Adrenal gland (tissue), 9 donors: ENCODE measurements at regions not wholly inside any gene's neighbourhood (a gene's known extent, or its start where the extent isn't known, plus 50 kb on each side); places are given as distances from the start of the nearest gene placed in this dataset.
"Not testable (repeated sequence)": the region's sequence is repeated elsewhere in the genome, so short reads cannot be mapped to it uniquely, and the experiment has no call there.

Source experiments
- DNase-seq, 7 donors: peaks; one replicate each; pipeline ENCODE4 v3.0.0-alpha.2; 2019 to 2020
- H3K27ac ChIP-seq, 5 donors: fragments of 200-600 bp; sonication (generic) in 4 of 5; 1 replicate in 3 of 5; 2 replicates in 2 of 5; pipeline versions ENCODE4 v1.5.1 to v1.8.0; 2016 to 2020; ENCODE audit warnings: mild to moderate bottlenecking in 1 of 5
- H3K27me3 ChIP-seq: fragments of 200-600 bp; 2 replicates; pipeline ENCODE4 v1.8.0; 2021
- H3K36me3 ChIP-seq, 2 donors: fragments of 200-600 bp; replicated peaks in 1 of 2; 1 replicate in 1 of 2; 2 replicates in 1 of 2; pipeline versions ENCODE4 v1.5.1 to v1.8.0; 2018 to 2022
- H3K4me1 ChIP-seq, 2 donors: fragments of 200-600 bp; replicated peaks in 1 of 2; 1 replicate in 1 of 2; 2 replicates in 1 of 2; pipeline versions ENCODE4 v1.5.1 to v1.8.0; 2018 to 2021
- H3K4me3 ChIP-seq, 4 donors: fragments of 200-600 bp; sonication (generic) in 3 of 4; one replicate each; pipeline ENCODE4 v1.5.1; 2016 to 2018
- H3K9me3 ChIP-seq, 3 donors: fragments of 200-600 bp; sonication (generic) in 1 of 3; replicated peaks in 1 of 3; 1 replicate in 2 of 3; 2 replicates in 1 of 3; pipeline versions ENCODE4 v1.5.1 to v1.8.0; 2016 to 2021
- POLR2A ChIP-seq, 2 donors: fragments of 450-650 bp; IDR thresholded peaks; one replicate each; pipeline ENCODE4 v1.6.1; 2017; ENCODE audit warnings: antibody characterized with exemption in 2 of 2, mild to moderate bottlenecking in 2 of 2, moderate library complexity in 1 of 2
- WGBS, 4 donors: extraction: QIAGEN DNeasy Blood & Tissue Kit in 2 of 4; methylation state at CpG; one replicate each; pipeline versions ENCODE4 v1.1.5 to v1.1.7; 2013 to 2017; 5-methylcytosine and 5-hydroxymethylcytosine counted together
- intact Hi-C, 2 donors: fragments of 100-400 bp; cut with DNase I; formaldehyde crosslinking; loops; one replicate each; pipeline versions ENCODE4 v1.14.1 to v1.15.0; 2022 to 2023
- TF ChIP-seq, protein P1 (sequence below), 6 experiments: fragments of 450-650 bp in 4 of 6; fragments of 200-600 bp in 2 of 6; sonication (generic) in 1 of 6; IDR thresholded peaks; 1 replicate in 5 of 6; 2 replicates in 1 of 6; pipeline versions ENCODE4 v1.5.1 to v1.8.0; 2016 to 2021; ENCODE audit warnings: antibody characterized with exemption in 6 of 6, mild to moderate bottlenecking in 2 of 6, moderate library complexity in 1 of 6
- donor health status: healthy with polysubstance abuse.
- donor health status: Bipolar disorder and iron deficiency.
- donor health status: DM: yes; HTN: yes; CAD: no.
- donor health status: DM: no; HTN: no; CAD: no.
- donor health status: DM: no; HTN: no; CAD: no.

GRCh38 chr21:8987896-8988295 lies 1533.5 kb upstream of the TPTE start:
- H3K36me3 ChIP-seq, H3K4me1 ChIP-seq, H3K9me3 ChIP-seq, DNase-seq, H3K27me3 ChIP-seq, H3K27ac ChIP-seq, H3K4me3 ChIP-seq, intact Hi-C loops: not testable (repeated sequence)
- WGBS, 4 donors: 18 to 64% methylated on average over 25 to 28 of the region's 58 CpGs; no CpG with 5 or more reads in 2 of the 4 donors
- TF ChIP-seq, protein P1, sequence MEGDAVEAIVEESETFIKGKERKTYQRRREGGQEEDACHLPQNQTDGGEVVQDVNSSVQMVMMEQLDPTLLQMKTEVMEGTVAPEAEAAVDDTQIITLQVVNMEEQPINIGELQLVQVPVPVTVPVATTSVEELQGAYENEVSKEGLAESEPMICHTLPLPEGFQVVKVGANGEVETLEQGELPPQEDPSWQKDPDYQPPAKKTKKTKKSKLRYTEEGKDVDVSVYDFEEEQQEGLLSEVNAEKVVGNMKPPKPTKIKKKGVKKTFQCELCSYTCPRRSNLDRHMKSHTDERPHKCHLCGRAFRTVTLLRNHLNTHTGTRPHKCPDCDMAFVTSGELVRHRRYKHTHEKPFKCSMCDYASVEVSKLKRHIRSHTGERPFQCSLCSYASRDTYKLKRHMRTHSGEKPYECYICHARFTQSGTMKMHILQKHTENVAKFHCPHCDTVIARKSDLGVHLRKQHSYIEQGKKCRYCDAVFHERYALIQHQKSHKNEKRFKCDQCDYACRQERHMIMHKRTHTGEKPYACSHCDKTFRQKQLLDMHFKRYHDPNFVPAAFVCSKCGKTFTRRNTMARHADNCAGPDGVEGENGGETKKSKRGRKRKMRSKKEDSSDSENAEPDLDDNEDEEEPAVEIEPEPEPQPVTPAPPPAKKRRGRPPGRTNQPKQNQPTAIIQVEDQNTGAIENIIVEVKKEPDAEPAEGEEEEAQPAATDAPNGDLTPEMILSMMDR (IDR thresholded peaks at IDR 0.05): peak in 1 of 6 experiments; percentile 15

- 53 to 71% (median 67%) methylated on average over 9 of the region's 9 CpGs for WGBS, 4 donors
- intact Hi-C loops: no loop called here
- H3K27me3 ChIP-seq: peaks cover 13% of the 10 kb centered on the region
- no peaks in the 10 kb centered on the region for H3K4me1 ChIP-seq
- TF ChIP-seq, protein P1 (IDR thresholded peaks at IDR 0.05): no peak
- no peak for TF ChIP-seq POLR2A (IDR thresholded peaks at IDR 0.05)
- DNase-seq: no peak
- no peak overlapping the region for H3K27ac ChIP-seq
- H3K4me3 ChIP-seq: no peak overlapping the region
- H3K36me3 ChIP-seq: no peaks in the 10 kb centered on the region
- no peaks in the 10 kb centered on the region for H3K9me3 ChIP-seq
These were observed 1532.7 kb upstream of the TPTE start for GRCh38 chr21:8988696-8989095.

- DNase-seq: no peak
- no peak for TF ChIP-seq POLR2A (IDR thresholded peaks at IDR 0.05)
- TF ChIP-seq, protein P1 (IDR thresholded peaks at IDR 0.05): no peak
- WGBS, 4 donors: 31 to 47% (median 38%) methylated on average over 6 of the region's 6 CpGs
- Histone ChIP-seq H3K27me3 (peaks cover 13% of the 10 kb centered on the region), H3K27ac (no peak overlapping the region), H3K4me1 (no peaks in the 10 kb centered on the region), H3K4me3 (no peak overlapping the region), H3K36me3 (no peaks in the 10 kb centered on the region), H3K9me3 (no peaks in the 10 kb centered on the region)
- intact Hi-C loops: no loop called here
These were observed 1532.1 kb upstream of the TPTE start for GRCh38 chr21:8989261-8989711.

DNA sequence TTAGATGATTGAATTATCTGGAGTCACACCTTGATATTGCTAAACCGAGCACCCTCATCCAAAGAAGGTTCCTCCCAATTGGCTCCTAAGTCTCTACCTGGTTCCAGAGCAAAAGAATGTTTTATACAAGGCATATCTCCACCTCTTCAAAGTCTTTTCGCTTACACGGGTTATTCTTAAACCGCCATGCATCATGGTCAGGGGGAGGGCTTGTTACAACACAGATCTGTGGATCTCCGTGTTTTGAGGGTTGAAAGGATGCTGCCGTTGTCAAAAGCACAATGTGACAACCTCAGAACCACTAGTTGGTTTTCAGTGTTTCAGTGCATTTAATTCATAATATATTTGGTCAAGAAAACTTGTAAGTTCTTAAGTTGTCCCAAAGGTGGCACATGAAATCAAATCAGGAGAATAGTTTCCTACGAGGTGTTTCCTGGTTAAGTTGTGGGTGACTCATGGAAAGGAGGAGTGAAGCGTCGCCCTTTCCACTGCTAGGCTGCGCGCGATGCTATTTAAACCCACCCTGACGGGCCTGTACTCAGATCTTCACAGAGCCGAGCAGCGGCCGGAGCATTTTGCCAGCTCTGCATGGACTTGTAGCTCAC lies 1531.6 kb upstream of the TPTE start:
- H3K27me3 ChIP-seq: peaks cover 13% of the 10 kb centered on the region
- no peaks in the 10 kb centered on the region for H3K36me3 ChIP-seq
- TF ChIP-seq, protein P1 (IDR thresholded peaks at IDR 0.05): no peak
- no peak for TF ChIP-seq POLR2A (IDR thresholded peaks at IDR 0.05)
- no peak overlapping the region for H3K27ac ChIP-seq
- DNase-seq: no peak
- H3K4me1 ChIP-seq: no peaks in the 10 kb centered on the region
- intact Hi-C loops: no loop called here
- no peaks in the 10 kb centered on the region for H3K9me3 ChIP-seq
- WGBS, 4 donors: 47 to 58% (median 54%) methylated on average over 16 of the region's 16 CpGs
- H3K4me3 ChIP-seq: no peak overlapping the region
